ENCODE measurements at regions not wholly inside any gene's neighbourhood (a gene's known extent, or its start where the extent isn't known, plus 50 kb on each side); places are given as distances from the start of the nearest gene placed in this dataset.

GRCh38 chr6:48417927-48418326, 306.9 kb upstream of the PTCHD4 start:
- Mint-ChIP-seq H3K4me3 (no peak overlapping the region), H3K4me1 (ENCODE audit: low read depth) (no peaks in the 10 kb centered on the region), H3K36me3 (ENCODE audit: low read depth) (no peaks in the 10 kb centered on the region), H3K27me3 (no peaks in the 10 kb centered on the region), H3K9me3 (no peaks in the 10 kb centered on the region), H3K27ac (no peak overlapping the region)
- ChIA-PET CTCF (interaction anchor here (1.1 kb wide), 1 partner anchor 12 kb away, joined by 3 read pairs; no protein-coding TSS in a partner anchor), POLR2A (no interaction called here)
- DNase-seq (no peak), ATAC-seq (no peak)
- TF ChIP-seq, protein P1, sequence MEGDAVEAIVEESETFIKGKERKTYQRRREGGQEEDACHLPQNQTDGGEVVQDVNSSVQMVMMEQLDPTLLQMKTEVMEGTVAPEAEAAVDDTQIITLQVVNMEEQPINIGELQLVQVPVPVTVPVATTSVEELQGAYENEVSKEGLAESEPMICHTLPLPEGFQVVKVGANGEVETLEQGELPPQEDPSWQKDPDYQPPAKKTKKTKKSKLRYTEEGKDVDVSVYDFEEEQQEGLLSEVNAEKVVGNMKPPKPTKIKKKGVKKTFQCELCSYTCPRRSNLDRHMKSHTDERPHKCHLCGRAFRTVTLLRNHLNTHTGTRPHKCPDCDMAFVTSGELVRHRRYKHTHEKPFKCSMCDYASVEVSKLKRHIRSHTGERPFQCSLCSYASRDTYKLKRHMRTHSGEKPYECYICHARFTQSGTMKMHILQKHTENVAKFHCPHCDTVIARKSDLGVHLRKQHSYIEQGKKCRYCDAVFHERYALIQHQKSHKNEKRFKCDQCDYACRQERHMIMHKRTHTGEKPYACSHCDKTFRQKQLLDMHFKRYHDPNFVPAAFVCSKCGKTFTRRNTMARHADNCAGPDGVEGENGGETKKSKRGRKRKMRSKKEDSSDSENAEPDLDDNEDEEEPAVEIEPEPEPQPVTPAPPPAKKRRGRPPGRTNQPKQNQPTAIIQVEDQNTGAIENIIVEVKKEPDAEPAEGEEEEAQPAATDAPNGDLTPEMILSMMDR (IDR thresholded peaks at IDR 0.05), result no peak
- intact Hi-C loops (cut with micrococcal nuclease), result no loop called here

- intact Hi-C loops (cut with micrococcal nuclease), result no loop called here
- no peak for ATAC-seq
- Mint-ChIP-seq H3K9me3 (peaks cover 4% of the 10 kb centered on the region), H3K27ac (no peak overlapping the region), H3K4me3 (no peak overlapping the region), H3K4me1 (ENCODE audit: low read depth) (no peaks in the 10 kb centered on the region), H3K27me3 (no peaks in the 10 kb centered on the region), H3K36me3 (ENCODE audit: low read depth) (no peaks in the 10 kb centered on the region)
- ChIA-PET CTCF (no interaction called here), POLR2A (no interaction called here)
- DNase-seq, result no peak
- TF ChIP-seq, protein P1 (IDR thresholded peaks at IDR 0.05), result no peak
Observed at GRCh38 chr6:48412656-48413055, 301.7 kb upstream of the PTCHD4 start.

DNA sequence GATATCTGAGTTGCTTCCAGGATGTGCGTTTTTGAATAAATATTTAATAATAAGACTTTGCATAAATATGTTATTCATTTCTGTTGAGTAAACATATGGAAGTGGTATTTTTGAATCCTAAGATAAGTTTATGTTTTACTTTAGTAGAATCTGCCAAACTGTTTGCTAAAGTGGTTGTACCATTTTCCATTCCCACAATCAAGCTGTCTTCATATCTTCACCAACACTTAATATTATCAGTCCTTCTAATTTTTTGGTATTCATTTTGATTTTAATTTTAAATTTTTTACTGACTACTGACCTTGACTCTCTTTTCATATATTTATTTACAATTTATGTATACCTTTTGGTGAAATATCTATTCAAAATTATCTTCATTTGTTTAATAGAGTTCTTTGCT, 293.9 kb upstream of the PTCHD4 start:
- no peak for ATAC-seq
- CTCF ChIA-PET, result no interaction called here
- POLR2A ChIA-PET, result no interaction called here

DNA sequence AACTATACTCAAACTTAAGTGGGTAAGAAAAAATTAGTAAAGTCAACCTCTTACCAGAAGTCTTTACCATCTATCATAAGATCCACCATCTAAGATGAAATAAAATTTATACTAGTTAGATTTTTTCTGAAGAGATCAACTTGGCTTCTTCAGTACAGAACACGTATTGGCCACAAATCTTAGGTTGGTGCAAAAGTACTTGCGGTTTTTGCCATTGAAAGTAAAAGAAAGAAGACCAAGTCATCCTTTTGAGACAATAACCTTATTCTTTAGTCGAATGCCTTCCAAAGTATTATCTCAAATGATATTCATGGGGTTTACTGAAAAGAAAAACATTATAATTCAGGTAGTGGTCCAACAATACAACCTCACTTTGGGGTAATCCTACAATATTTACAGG, 292.6 kb upstream of the PTCHD4 start:
- no peaks in the 10 kb centered on the region for H3K4me1 Mint-ChIP-seq (ENCODE audit: low read depth)
- H3K27me3 Mint-ChIP-seq, result no peaks in the 10 kb centered on the region
- intact Hi-C loops (cut with micrococcal nuclease), result no loop called here
- no peak overlapping the region for H3K4me3 Mint-ChIP-seq
- ATAC-seq (no peak), DNase-seq (no peak)
- TF ChIP-seq, protein P1 (IDR thresholded peaks at IDR 0.05), result no peak
- H3K9me3 Mint-ChIP-seq, result peaks cover 4% of the 10 kb centered on the region
- ChIA-PET CTCF (no interaction called here), POLR2A (no interaction called here)
- H3K27ac Mint-ChIP-seq, result no peak overlapping the region
- H3K36me3 Mint-ChIP-seq (ENCODE audit: low read depth), result no peaks in the 10 kb centered on the region

More for the DNA sequence above, 293.9 kb upstream of the PTCHD4 start:
- no peaks in the 10 kb centered on the region for H3K27me3 Mint-ChIP-seq
- no peaks in the 10 kb centered on the region for H3K4me1 Mint-ChIP-seq (ENCODE audit: low read depth)
- peaks cover 4% of the 10 kb centered on the region for H3K9me3 Mint-ChIP-seq
- TF ChIP-seq, protein P1 (IDR thresholded peaks at IDR 0.05), result no peak
- intact Hi-C loops (cut with micrococcal nuclease), result no loop called here
- no peak for DNase-seq
- H3K27ac Mint-ChIP-seq, result no peak overlapping the region
- no peaks in the 10 kb centered on the region for H3K36me3 Mint-ChIP-seq (ENCODE audit: low read depth)
- H3K4me3 Mint-ChIP-seq, result no peak overlapping the region

DNA sequence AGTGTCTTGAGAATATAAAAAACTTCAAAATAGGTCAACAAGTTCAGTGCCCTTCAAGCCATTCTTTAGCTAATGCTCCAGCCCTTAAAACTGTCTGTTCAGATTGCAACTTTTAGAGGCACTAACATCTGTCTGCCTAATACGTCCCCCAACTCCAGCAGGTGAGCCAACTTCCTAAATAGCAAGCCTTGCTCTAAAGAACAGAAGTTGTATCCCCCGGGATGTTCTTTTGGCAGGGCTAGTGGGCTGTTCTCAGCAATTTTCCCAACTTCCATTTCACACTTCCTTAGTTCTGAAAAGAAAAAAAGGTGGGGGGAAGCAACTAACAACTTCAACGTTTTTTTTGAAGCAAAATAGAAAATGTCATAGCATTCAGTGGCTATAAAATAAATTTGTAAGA, 290.0 kb upstream of the PTCHD4 start:
- DNase-seq (no peak), ATAC-seq (no peak)
- POLR2A ChIA-PET, result no interaction called here
- H3K36me3 Mint-ChIP-seq (ENCODE audit: low read depth), result no peaks in the 10 kb centered on the region
- H3K4me1 Mint-ChIP-seq (ENCODE audit: low read depth), result no peaks in the 10 kb centered on the region
- H3K4me3 Mint-ChIP-seq, result no peak overlapping the region
- H3K27me3 Mint-ChIP-seq, result no peaks in the 10 kb centered on the region
- CTCF ChIA-PET, result no interaction called here
- peaks cover 5% of the 10 kb centered on the region for H3K9me3 Mint-ChIP-seq
- TF ChIP-seq, protein P1 (IDR thresholded peaks at IDR 0.05), result no peak
- intact Hi-C loops (cut with micrococcal nuclease), result no loop called here
- H3K27ac Mint-ChIP-seq, result no peak overlapping the region
